OCI-LY1 (cell line): ENCODE measurements at regions not wholly inside any gene's neighbourhood (a gene's known extent, or its start where the extent isn't known, plus 50 kb on each side); places are given as distances from the start of the nearest gene placed in this dataset.
"Not testable (repeated sequence)": the region's sequence is repeated elsewhere in the genome, so short reads cannot be mapped to it uniquely, and the experiment has no call there.

Source experiments
- H2AFZ ChIP-seq: fragments of 200-600 bp; sonication (generic), shearing (Covaris generic); 2 replicates; pipeline ENCODE4 v1.6.0; 2014; ENCODE audit warnings: antibody characterized with exemption, mild to moderate bottlenecking, low read length
- H3F3A ChIP-seq: fragments of 200-600 bp; sonication (generic), shearing (Covaris generic); 2 replicates; pipeline ENCODE4 v1.6.0; 2014; ENCODE audit warnings: mild to moderate bottlenecking, antibody characterized with exemption, low read length, moderate library complexity; ENCODE audit not compliant: insufficient read depth
- H3K27ac ChIP-seq: fragments of 200-600 bp; sonication (generic); 2 replicates; pipeline ENCODE4 v1.5.1; 2014; ENCODE audit warnings: low read length, mixed run types, mild to moderate bottlenecking, low read depth; ENCODE audit not compliant: poor library complexity, severe bottlenecking
- H3K27me3 ChIP-seq: fragments of 200-600 bp; sonication (generic); 2 replicates; pipeline ENCODE4 v1.6.0; 2014; ENCODE audit warnings: antibody characterized with exemption, mild to moderate bottlenecking, low read length, moderate library complexity; ENCODE audit not compliant: insufficient read depth
- H3K36me3 ChIP-seq: fragments of 200-600 bp; sonication (generic); 2 replicates; pipeline ENCODE4 v1.6.1; 2014; ENCODE audit warnings: mild to moderate bottlenecking, antibody characterized with exemption, low read length, moderate library complexity, mixed read lengths; ENCODE audit not compliant: insufficient read depth
- H3K4me1 ChIP-seq: fragments of 200-600 bp; sonication (generic); 2 replicates; pipeline ENCODE4 v1.5.1; 2014; ENCODE audit warnings: mild to moderate bottlenecking, low read length, moderate library complexity; ENCODE audit not compliant: insufficient read depth, severe bottlenecking
- H3K4me2 ChIP-seq: fragments of 200-600 bp; sonication (generic), shearing (Covaris generic); 2 replicates; pipeline ENCODE4 v1.6.1; 2014; ENCODE audit warnings: low read length
- H3K4me3 ChIP-seq: fragments of 200-600 bp; sonication (generic); 2 replicates; pipeline ENCODE4 v1.5.1; 2014; ENCODE audit warnings: low read length, low read depth, mild to moderate bottlenecking, mixed read lengths; ENCODE audit not compliant: poor library complexity, severe bottlenecking
- H3K79me2 ChIP-seq: fragments of 200-600 bp; shearing (Covaris generic); 2 replicates; pipeline ENCODE4 v1.6.1; 2016; ENCODE audit warnings: mixed run types, low read length, mixed read lengths; ENCODE audit not compliant: insufficient read depth
- H3K9ac ChIP-seq: fragments of 200-600 bp; sonication (generic), shearing (Covaris generic); 2 replicates; pipeline ENCODE4 v1.6.1; 2014; ENCODE audit warnings: mild to moderate bottlenecking, low read length, mixed read lengths
- H3K9me2 ChIP-seq: fragments of 200-600 bp; sonication (generic), shearing (Covaris generic); 2 replicates; pipeline ENCODE4 v1.6.1; 2014; ENCODE audit warnings: low read depth, mild to moderate bottlenecking, low read length, mixed read lengths
- H3K9me3 ChIP-seq: fragments of 200-600 bp; shearing (Covaris generic); 2 replicates; pipeline ENCODE4 v1.6.1; 2014; ENCODE audit warnings: low read length, mixed read lengths
- H4K20me1 ChIP-seq: fragments of 200-600 bp; sonication (generic), shearing (Covaris generic); 2 replicates; pipeline ENCODE4 v1.6.0; 2016; ENCODE audit warnings: mild to moderate bottlenecking, low read length; ENCODE audit not compliant: insufficient read depth
- EZH2 ChIP-seq: fragments of 200-600 bp; sonication (generic), shearing (Covaris generic); IDR thresholded peaks from 2 replicates; pipeline ENCODE4 v1.8.0; 2017; ENCODE audit warnings: borderline replicate concordance, mixed run types, mild to moderate bottlenecking, antibody characterized with exemption, low read length, moderate library complexity, mixed read lengths
- TF ChIP-seq, protein P1 (sequence below): fragments of 200-600 bp; sonication (generic), shearing (Covaris generic); IDR thresholded peaks from 2 replicates; pipeline ENCODE4 v1.5.1; 2017; ENCODE audit warnings: mild to moderate bottlenecking, antibody characterized with exemption, low read length, moderate library complexity, mixed read lengths

GRCh38 chr2:35501076-35501475, 854.5 kb upstream of the CRIM1 start:
- Histone ChIP-seq H3K9me2 (no peaks in the 10 kb centered on the region), H2AFZ (no peak overlapping the region), H3K36me3 (no peaks in the 10 kb centered on the region), H3K79me2 (no peaks in the 10 kb centered on the region), H3K4me2 (no peak overlapping the region), H3F3A (no peaks in the 10 kb centered on the region), H3K27me3 (no peaks in the 10 kb centered on the region), H3K9ac (no peak overlapping the region), H3K4me3 (no peak overlapping the region), H3K4me1 (no peaks in the 10 kb centered on the region), H4K20me1 (no peaks in the 10 kb centered on the region), H3K9me3 (no peaks in the 10 kb centered on the region), H3K27ac (no peak overlapping the region)
- TF ChIP-seq EZH2: no peak
- TF ChIP-seq, protein P1, sequence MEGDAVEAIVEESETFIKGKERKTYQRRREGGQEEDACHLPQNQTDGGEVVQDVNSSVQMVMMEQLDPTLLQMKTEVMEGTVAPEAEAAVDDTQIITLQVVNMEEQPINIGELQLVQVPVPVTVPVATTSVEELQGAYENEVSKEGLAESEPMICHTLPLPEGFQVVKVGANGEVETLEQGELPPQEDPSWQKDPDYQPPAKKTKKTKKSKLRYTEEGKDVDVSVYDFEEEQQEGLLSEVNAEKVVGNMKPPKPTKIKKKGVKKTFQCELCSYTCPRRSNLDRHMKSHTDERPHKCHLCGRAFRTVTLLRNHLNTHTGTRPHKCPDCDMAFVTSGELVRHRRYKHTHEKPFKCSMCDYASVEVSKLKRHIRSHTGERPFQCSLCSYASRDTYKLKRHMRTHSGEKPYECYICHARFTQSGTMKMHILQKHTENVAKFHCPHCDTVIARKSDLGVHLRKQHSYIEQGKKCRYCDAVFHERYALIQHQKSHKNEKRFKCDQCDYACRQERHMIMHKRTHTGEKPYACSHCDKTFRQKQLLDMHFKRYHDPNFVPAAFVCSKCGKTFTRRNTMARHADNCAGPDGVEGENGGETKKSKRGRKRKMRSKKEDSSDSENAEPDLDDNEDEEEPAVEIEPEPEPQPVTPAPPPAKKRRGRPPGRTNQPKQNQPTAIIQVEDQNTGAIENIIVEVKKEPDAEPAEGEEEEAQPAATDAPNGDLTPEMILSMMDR: no peak

DNA sequence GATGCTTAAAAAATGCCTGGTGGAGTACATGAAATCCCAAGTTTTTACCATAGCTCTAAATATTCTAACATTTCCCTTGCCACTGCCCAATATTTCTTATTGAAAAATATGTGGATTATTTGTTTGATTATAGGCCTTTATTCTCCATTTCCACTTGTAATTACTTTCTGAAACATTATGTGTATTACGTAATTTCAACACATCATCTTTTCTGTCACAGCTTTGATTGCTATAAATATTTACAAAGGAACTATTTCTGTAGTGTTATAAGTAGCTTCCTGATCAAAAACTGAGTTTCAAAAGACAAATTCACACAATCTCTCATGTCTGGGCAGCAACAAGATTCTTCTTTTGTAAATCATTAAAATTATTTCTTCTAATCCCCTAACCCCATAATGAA, 859.6 kb upstream of the CRIM1 start:
- Histone ChIP-seq H3K36me3 (no peaks in the 10 kb centered on the region), H3K4me3 (no peak overlapping the region), H2AFZ (no peak overlapping the region), H3K27me3 (no peaks in the 10 kb centered on the region), H3K9me3 (no peaks in the 10 kb centered on the region), H3F3A (no peaks in the 10 kb centered on the region), H3K9me2 (no peaks in the 10 kb centered on the region), H3K9ac (no peak overlapping the region), H4K20me1 (no peaks in the 10 kb centered on the region), H3K79me2 (no peaks in the 10 kb centered on the region), H3K4me1 (no peaks in the 10 kb centered on the region), H3K4me2 (no peak overlapping the region), H3K27ac (no peak overlapping the region)
- TF ChIP-seq EZH2: no peak
- TF ChIP-seq, protein P1: no peak

- no peak overlapping the region for H2AFZ ChIP-seq
- H3K36me3 ChIP-seq: no peaks in the 10 kb centered on the region
- H3K9me3 ChIP-seq: no peaks in the 10 kb centered on the region
- no peak overlapping the region for H3K4me2 ChIP-seq
- H3K27ac ChIP-seq: no peak overlapping the region
- H3K9me2 ChIP-seq: no peaks in the 10 kb centered on the region
- H3K9ac ChIP-seq: no peak overlapping the region
- H4K20me1 ChIP-seq: no peaks in the 10 kb centered on the region
- no peak overlapping the region for H3K4me3 ChIP-seq
- H3K79me2 ChIP-seq: no peaks in the 10 kb centered on the region
- H3F3A ChIP-seq: no peaks in the 10 kb centered on the region
- H3K27me3 ChIP-seq: no peaks in the 10 kb centered on the region
- TF ChIP-seq, protein P1: no peak
- TF ChIP-seq EZH2: no peak
- H3K4me1 ChIP-seq: no peaks in the 10 kb centered on the region
These were observed 860.4 kb upstream of the CRIM1 start for GRCh38 chr2:35495182-35495581.

GRCh38 chr2:35478121-35478520, 877.5 kb upstream of the CRIM1 start:
- H3K9ac ChIP-seq, H3K36me3 ChIP-seq, H4K20me1 ChIP-seq, H3K9me2 ChIP-seq, H3K4me1 ChIP-seq, H3K79me2 ChIP-seq, H2AFZ ChIP-seq, H3K4me3 ChIP-seq, H3K27ac ChIP-seq, H3F3A ChIP-seq, H3K4me2 ChIP-seq, H3K9me3 ChIP-seq, H3K27me3 ChIP-seq: not testable (repeated sequence)
